Endothelial cell (in vitro differentiated cells): ENCODE measurements at regions not wholly inside any gene's neighbourhood (a gene's known extent, or its start where the extent isn't known, plus 50 kb on each side); places are given as distances from the start of the nearest gene placed in this dataset.

Source experiments
- DNase-seq: peaks from one replicate; pipeline ENCODE4 v3.0.0; 2021; ENCODE audit warnings: low spot score
- H3K27ac Mint-ChIP-seq: one replicate; pipeline ENCODE4 v1.8.0; 2021; ENCODE audit warnings: mixed read lengths, inconsistent platforms; ENCODE audit not compliant: unreplicated experiment
- H3K27me3 Mint-ChIP-seq: one replicate; pipeline ENCODE4 v1.8.0; 2021; ENCODE audit warnings: mild to moderate bottlenecking, moderate library complexity, mixed read lengths, inconsistent platforms; ENCODE audit not compliant: unreplicated experiment
- H3K36me3 Mint-ChIP-seq: one replicate; pipeline ENCODE4 v1.8.0; 2021; ENCODE audit warnings: mild to moderate bottlenecking, low read depth, mixed read lengths, inconsistent platforms; ENCODE audit not compliant: unreplicated experiment
- H3K4me1 Mint-ChIP-seq: one replicate; pipeline ENCODE4 v1.8.0; 2021; ENCODE audit warnings: mild to moderate bottlenecking, mixed read lengths, inconsistent platforms; ENCODE audit not compliant: unreplicated experiment
- H3K4me3 Mint-ChIP-seq: one replicate; pipeline ENCODE4 v1.8.0; 2021; ENCODE audit warnings: mild to moderate bottlenecking, mixed read lengths, inconsistent platforms; ENCODE audit not compliant: unreplicated experiment
- H3K9me3 Mint-ChIP-seq: one replicate; pipeline ENCODE4 v1.8.0; 2021; ENCODE audit warnings: mixed read lengths, inconsistent platforms; ENCODE audit not compliant: unreplicated experiment
- TF ChIP-seq, protein P1 (sequence below): fragments of 200-600 bp; sonication (generic); IDR thresholded peaks from one replicate; pipeline ENCODE4 v1.5.0; 2021; ENCODE audit warnings: antibody characterized with exemption; ENCODE audit not compliant: unreplicated experiment

GRCh38 chr2:51638811-51639210, 606.9 kb upstream of the NRXN1 start:
- Mint-ChIP-seq H3K27me3 (no peaks in the 10 kb centered on the region), H3K9me3 (no peaks in the 10 kb centered on the region), H3K4me3 (no peak overlapping the region), H3K4me1 (no peaks in the 10 kb centered on the region), H3K36me3 (no peaks in the 10 kb centered on the region), H3K27ac (no peak overlapping the region)
- TF ChIP-seq, protein P1, sequence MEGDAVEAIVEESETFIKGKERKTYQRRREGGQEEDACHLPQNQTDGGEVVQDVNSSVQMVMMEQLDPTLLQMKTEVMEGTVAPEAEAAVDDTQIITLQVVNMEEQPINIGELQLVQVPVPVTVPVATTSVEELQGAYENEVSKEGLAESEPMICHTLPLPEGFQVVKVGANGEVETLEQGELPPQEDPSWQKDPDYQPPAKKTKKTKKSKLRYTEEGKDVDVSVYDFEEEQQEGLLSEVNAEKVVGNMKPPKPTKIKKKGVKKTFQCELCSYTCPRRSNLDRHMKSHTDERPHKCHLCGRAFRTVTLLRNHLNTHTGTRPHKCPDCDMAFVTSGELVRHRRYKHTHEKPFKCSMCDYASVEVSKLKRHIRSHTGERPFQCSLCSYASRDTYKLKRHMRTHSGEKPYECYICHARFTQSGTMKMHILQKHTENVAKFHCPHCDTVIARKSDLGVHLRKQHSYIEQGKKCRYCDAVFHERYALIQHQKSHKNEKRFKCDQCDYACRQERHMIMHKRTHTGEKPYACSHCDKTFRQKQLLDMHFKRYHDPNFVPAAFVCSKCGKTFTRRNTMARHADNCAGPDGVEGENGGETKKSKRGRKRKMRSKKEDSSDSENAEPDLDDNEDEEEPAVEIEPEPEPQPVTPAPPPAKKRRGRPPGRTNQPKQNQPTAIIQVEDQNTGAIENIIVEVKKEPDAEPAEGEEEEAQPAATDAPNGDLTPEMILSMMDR: no peak
- no peak for DNase-seq

GRCh38 chr2:51633073-51633472, 601.1 kb upstream of the NRXN1 start:
- H3K4me3 Mint-ChIP-seq: no peak overlapping the region
- no peaks in the 10 kb centered on the region for H3K27me3 Mint-ChIP-seq
- H3K9me3 Mint-ChIP-seq: no peaks in the 10 kb centered on the region
- H3K36me3 Mint-ChIP-seq: no peaks in the 10 kb centered on the region
- TF ChIP-seq, protein P1: no peak
- H3K4me1 Mint-ChIP-seq: no peaks in the 10 kb centered on the region
- no peak for DNase-seq
- no peak overlapping the region for H3K27ac Mint-ChIP-seq

- no peak for DNase-seq
- no peaks in the 10 kb centered on the region for H3K36me3 Mint-ChIP-seq
- no peaks in the 10 kb centered on the region for H3K27me3 Mint-ChIP-seq
- H3K4me3 Mint-ChIP-seq: no peak overlapping the region
- no peaks in the 10 kb centered on the region for H3K9me3 Mint-ChIP-seq
- TF ChIP-seq, protein P1: no peak
- no peak overlapping the region for H3K27ac Mint-ChIP-seq
- no peaks in the 10 kb centered on the region for H3K4me1 Mint-ChIP-seq
Measured at GRCh38 chr2:51629406-51629805, 597.5 kb upstream of the NRXN1 start.

GRCh38 chr2:51628917-51629316, 597.0 kb upstream of the NRXN1 start:
- no peak for DNase-seq

GRCh38 chr2:51624995-51625394, 593.1 kb upstream of the NRXN1 start:
- Mint-ChIP-seq H3K27ac (no peak overlapping the region), H3K36me3 (no peaks in the 10 kb centered on the region), H3K4me1 (no peaks in the 10 kb centered on the region), H3K4me3 (no peak overlapping the region), H3K9me3 (no peaks in the 10 kb centered on the region), H3K27me3 (no peaks in the 10 kb centered on the region)
- TF ChIP-seq, protein P1: no peak
- no peak for DNase-seq

More at GRCh38 chr2:51628917-51629316, 597.0 kb upstream of the NRXN1 start:
- TF ChIP-seq, protein P1: no peak
- no peaks in the 10 kb centered on the region for H3K27me3 Mint-ChIP-seq
- H3K9me3 Mint-ChIP-seq: no peaks in the 10 kb centered on the region
- no peak overlapping the region for H3K4me3 Mint-ChIP-seq
- no peaks in the 10 kb centered on the region for H3K4me1 Mint-ChIP-seq
- H3K36me3 Mint-ChIP-seq: no peaks in the 10 kb centered on the region
- no peak overlapping the region for H3K27ac Mint-ChIP-seq
